ENCODE measurements at regions not wholly inside any gene's neighbourhood (a gene's known extent, or its start where the extent isn't known, plus 50 kb on each side); places are given as distances from the start of the nearest gene placed in this dataset.
"Not testable (repeated sequence)": the region's sequence is repeated elsewhere in the genome, so short reads cannot be mapped to it uniquely, and the experiment has no call there.

GRCh38 chr2:39573276-39573675 lies 92.4 kb upstream of the TMEM178A start:
- no peak for DNase-seq (ENCODE audit: low spot score)

- no peak for DNase-seq (ENCODE audit: low spot score)
Measured at GRCh38 chr2:39581866-39582265, 83.9 kb upstream of the TMEM178A start.

- DNase-seq (ENCODE audit: low spot score), result no peak
Measured at GRCh38 chr2:39583213-39583612, 82.5 kb upstream of the TMEM178A start.

- DNase-seq (ENCODE audit: low spot score), result no peak
Measured at GRCh38 chr2:39583781-39584180, 81.9 kb upstream of the TMEM178A start.

- DNase-seq (ENCODE audit: low spot score), result peak; percentile 13
Measured at GRCh38 chr2:39584283-39584965, 81.3 kb upstream of the TMEM178A start.

GRCh38 chr2:39585531-39585930 lies 80.2 kb upstream of the TMEM178A start:
- not testable (repeated sequence) for DNase-seq (ENCODE audit: low spot score)

- no peak for DNase-seq (ENCODE audit: low spot score)
Measured at GRCh38 chr2:39587168-39587567, 78.5 kb upstream of the TMEM178A start.

- DNase-seq (ENCODE audit: low spot score), result no peak
Measured at GRCh38 chr2:39587641-39588040, 78.1 kb upstream of the TMEM178A start.

GRCh38 chr2:39593439-39594393 lies 72.0 kb upstream of the TMEM178A start:
- peak; percentile 77 for DNase-seq (ENCODE audit: low spot score)

GRCh38 chr2:39595116-39595515 lies 70.6 kb upstream of the TMEM178A start:
- DNase-seq (ENCODE audit: low spot score), result no peak

GRCh38 chr2:39597314-39597713 lies 68.4 kb upstream of the TMEM178A start:
- DNase-seq (ENCODE audit: low spot score), result no peak

GRCh38 chr2:39602616-39603015 lies 63.1 kb upstream of the TMEM178A start:
- DNase-seq (ENCODE audit: low spot score), result no peak

GRCh38 chr2:39603436-39603835 lies 62.3 kb upstream of the TMEM178A start:
- no peak for DNase-seq (ENCODE audit: low spot score)

GRCh38 chr2:39604866-39605265 lies 60.9 kb upstream of the TMEM178A start:
- no peak for DNase-seq (ENCODE audit: low spot score)

GRCh38 chr2:39606585-39606984 lies 59.1 kb upstream of the TMEM178A start:
- peak; percentile 9 for DNase-seq (ENCODE audit: low spot score)

- no peak for DNase-seq (ENCODE audit: low spot score)
Measured at GRCh38 chr2:39607538-39608262, 58.0 kb upstream of the TMEM178A start.

- no peak for DNase-seq (ENCODE audit: low spot score)
Measured at GRCh38 chr2:39608263-39608575, 57.5 kb upstream of the TMEM178A start.

- DNase-seq (ENCODE audit: low spot score), result no peak
Measured at GRCh38 chr2:39608686-39609441, 56.9 kb upstream of the TMEM178A start.

- no peak for DNase-seq (ENCODE audit: low spot score)
Measured at GRCh38 chr2:39609917-39610316, 55.8 kb upstream of the TMEM178A start.

- no peak for DNase-seq (ENCODE audit: low spot score)
Measured at GRCh38 chr2:39615675-39616074, 50.0 kb upstream of the TMEM178A start.

Data from A172 (cell line).